Mammary epithelial cell (primary cell): ENCODE measurements at regions not wholly inside any gene's neighbourhood (a gene's known extent, or its start where the extent isn't known, plus 50 kb on each side); places are given as distances from the start of the nearest gene placed in this dataset.
"Not testable (repeated sequence)": the region's sequence is repeated elsewhere in the genome, so short reads cannot be mapped to it uniquely, and the experiment has no call there.

Experiments used
- CTCF ChIP-seq, 2 donors: IDR thresholded peaks in 1 of 2; conservative IDR thresholded peaks in 1 of 2; 2 replicates each; pipeline ENCODE4 v1.5.1; 2011 to 2012; ENCODE audit warnings: inconsistent platforms in 2 of 2, low read length in 2 of 2, mild to moderate bottlenecking in 2 of 2, control low read depth in 1 of 2, low read depth in 1 of 2; ENCODE audit not compliant: insufficient read depth in 1 of 2; ENCODE audit errors: extremely low read depth in 1 of 2
- EZH2 ChIP-seq: IDR thresholded peaks from 2 replicates; pipeline ENCODE4 v1.6.1; 2012; ENCODE audit warnings: low read length, inconsistent platforms, borderline replicate concordance

DNA sequence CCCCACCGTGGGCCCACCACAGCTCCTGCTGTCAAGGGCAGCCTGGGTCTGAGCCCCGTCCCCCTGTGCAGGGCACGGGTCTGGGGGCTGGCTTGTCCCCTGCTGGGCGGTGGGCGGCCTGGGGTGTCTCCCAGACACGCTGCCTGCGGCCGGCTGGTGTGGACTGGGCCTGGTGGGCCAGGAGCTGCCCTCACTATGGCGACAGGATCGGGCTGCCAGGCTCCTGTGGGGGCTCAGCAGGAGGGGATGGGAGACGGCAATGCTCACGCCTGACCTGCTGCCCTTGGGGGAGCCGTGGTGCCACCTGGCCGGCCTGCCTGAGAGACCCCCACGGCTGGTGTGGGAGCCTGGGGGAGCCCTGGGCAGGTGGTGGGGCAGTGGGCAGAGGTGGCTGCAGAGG lies 156.1 kb downstream of the TMEM121 start:
- not testable (repeated sequence) for TF ChIP-seq CTCF (conservative IDR thresholded peaks at IDR 0.05 in 1 of 2, IDR thresholded peaks at IDR 0.05 in 1 of 2; ENCODE audit: extremely low read depth in 1 of 2, insufficient read depth in 1 of 2, low read depth in 1 of 2, low read length in 2 of 2); EZH2
